Sciatic nerve (tissue), 2 donors: ENCODE measurements at regions not wholly inside any gene's neighbourhood (a gene's known extent, or its start where the extent isn't known, plus 50 kb on each side); places are given as distances from the start of the nearest gene placed in this dataset.
A peak's percentile ranks its signal among the peaks of the same experiment; 100 is the strongest.

Experiments
- ATAC-seq: fragments of 200-7000 bp; cut with Tn5 transposase; one replicate; pipeline ENCODE4 v1.9.1; 2020; ENCODE audit warnings: mild to moderate bottlenecking, moderate library complexity
- DNase-seq: peaks from one replicate; pipeline ENCODE4 v3.0.0-alpha.2; 2020; ENCODE audit warnings: low spot score
- intact Hi-C: fragments of 100-400 bp; cut with DNase I; formaldehyde crosslinking; loops from one replicate; pipeline ENCODE4 v1.14.2; 2022
- donor health status: DM: no; HTN: no; CAD: no.
- donor health status: DM: no; HTN: no; CAD: no.

GRCh38 chr6:147709396-147710272 lies 201.1 kb downstream of the SAMD5 start:
- intact Hi-C loops, result no loop called here
- DNase-seq (no peak), ATAC-seq (no peak)

- DNase-seq (no peak), ATAC-seq (no peak)
- intact Hi-C loops, result no loop called here
Measured at GRCh38 chr6:147710890-147711289, 202.4 kb downstream of the SAMD5 start.

GRCh38 chr6:147711476-147711875 lies 203.0 kb downstream of the SAMD5 start:
- ATAC-seq (no peak), DNase-seq (no peak)
- intact Hi-C loops, result no loop called here

GRCh38 chr6:147712841-147713240 lies 204.4 kb downstream of the SAMD5 start:
- intact Hi-C loops, result no loop called here
- DNase-seq (no peak), ATAC-seq (no peak)

GRCh38 chr6:147715035-147715434 lies 206.5 kb downstream of the SAMD5 start:
- ATAC-seq (peak; percentile 55), DNase-seq (no peak)
- intact Hi-C loops, result no loop called here

GRCh38 chr6:147716434-147716833 lies 207.9 kb downstream of the SAMD5 start:
- intact Hi-C loops, result no loop called here
- ATAC-seq, result no peak
- no peak for DNase-seq

GRCh38 chr6:147717991-147718390 lies 209.5 kb downstream of the SAMD5 start:
- no peak for DNase-seq
- ATAC-seq, result no peak
- intact Hi-C loops, result no loop called here

GRCh38 chr6:147722158-147722557 lies 213.7 kb downstream of the SAMD5 start:
- no peak for ATAC-seq
- intact Hi-C loops, result no loop called here
- no peak for DNase-seq

- ATAC-seq (no peak), DNase-seq (no peak)
- intact Hi-C loops, result no loop called here
Measured at GRCh38 chr6:147724454-147724853, 216.0 kb downstream of the SAMD5 start.

GRCh38 chr6:147726342-147726741 lies 217.9 kb downstream of the SAMD5 start:
- intact Hi-C loops, result no loop called here
- DNase-seq (no peak), ATAC-seq (no peak)

- no peak for ATAC-seq
- intact Hi-C loops, result no loop called here
Measured at GRCh38 chr6:147728903-147729302, 220.4 kb downstream of the SAMD5 start.

GRCh38 chr6:147733686-147734085 lies 225.2 kb downstream of the SAMD5 start:
- intact Hi-C loops, result no loop called here

More at GRCh38 chr6:147728903-147729302, 220.4 kb downstream of the SAMD5 start:
- DNase-seq, result no peak

GRCh38 chr6:147734151-147734550 lies 225.7 kb downstream of the SAMD5 start:
- no peak for DNase-seq
- intact Hi-C loops, result no loop called here
- no peak for ATAC-seq

More at GRCh38 chr6:147733686-147734085, 225.2 kb downstream of the SAMD5 start:
- DNase-seq (no peak), ATAC-seq (no peak)

GRCh38 chr6:147735924-147736323 lies 227.4 kb downstream of the SAMD5 start:
- DNase-seq (no peak), ATAC-seq (no peak)
- intact Hi-C loops, result no loop called here

- no peak for ATAC-seq
Measured at GRCh38 chr6:147737115-147737514, 228.6 kb downstream of the SAMD5 start.

GRCh38 chr6:147738099-147738498 lies 229.6 kb downstream of the SAMD5 start:
- ATAC-seq (no peak), DNase-seq (no peak)
- intact Hi-C loops, result no loop called here

More at GRCh38 chr6:147737115-147737514, 228.6 kb downstream of the SAMD5 start:
- DNase-seq, result no peak
- intact Hi-C loops, result no loop called here

GRCh38 chr6:147738516-147739162 lies 230.1 kb downstream of the SAMD5 start:
- intact Hi-C loops, result no loop called here
- ATAC-seq, result no peak

GRCh38 chr6:147740326-147740725 lies 231.8 kb downstream of the SAMD5 start:
- no peak for ATAC-seq
- intact Hi-C loops, result no loop called here
- no peak for DNase-seq

More at GRCh38 chr6:147738516-147739162, 230.1 kb downstream of the SAMD5 start:
- DNase-seq, result no peak

- ATAC-seq, result no peak
- intact Hi-C loops, result no loop called here
- DNase-seq, result no peak
Measured at GRCh38 chr6:147740916-147741315, 232.4 kb downstream of the SAMD5 start.

- intact Hi-C loops, result no loop called here
- DNase-seq (no peak), ATAC-seq (no peak)
Measured at GRCh38 chr6:147741389-147741788, 232.9 kb downstream of the SAMD5 start.
